Sigmoid colon (tissue), 4 donors: ENCODE measurements at regions not wholly inside any gene's neighbourhood (a gene's known extent, or its start where the extent isn't known, plus 50 kb on each side); places are given as distances from the start of the nearest gene placed in this dataset.

Experiments
- CTCF ChIP-seq, 4 experiments: fragments of 450-650 bp in 3 of 4; fragments of 200-600 bp in 1 of 4; IDR thresholded peaks; one replicate each; pipeline ENCODE4 v1.5.1; 2016 to 2019; ENCODE audit warnings: antibody characterized with exemption in 4 of 4, mild to moderate bottlenecking in 3 of 4, moderate library complexity in 2 of 4
- POLR2AphosphoS5 ChIP-seq, 4 donors: sonication (generic); formaldehyde crosslinking; IDR thresholded peaks; one replicate each; pipeline ENCODE4 v1.6.1; 2017; ENCODE audit warnings: antibody characterized with exemption in 4 of 4

GRCh38 chr14:56868660-56869059, 58.4 kb upstream of the OTX2 start:
- TF ChIP-seq CTCF (IDR thresholded peaks at IDR 0.05) (no peak), POLR2AphosphoS5 (IDR thresholded peaks at IDR 0.05) (no peak)
